Left renal cortex interstitium (tissue), 4 donors: ENCODE measurements at regions not wholly inside any gene's neighbourhood (a gene's known extent, or its start where the extent isn't known, plus 50 kb on each side); places are given as distances from the start of the nearest gene placed in this dataset.

Source experiments
- DNase-seq, 4 donors: peaks; one replicate each; pipeline ENCODE4 v3.0.0-alpha.2; 2013; ENCODE audit warnings: low read depth in 4 of 4, low spot score in 2 of 4, missing footprints in 1 of 4

DNA sequence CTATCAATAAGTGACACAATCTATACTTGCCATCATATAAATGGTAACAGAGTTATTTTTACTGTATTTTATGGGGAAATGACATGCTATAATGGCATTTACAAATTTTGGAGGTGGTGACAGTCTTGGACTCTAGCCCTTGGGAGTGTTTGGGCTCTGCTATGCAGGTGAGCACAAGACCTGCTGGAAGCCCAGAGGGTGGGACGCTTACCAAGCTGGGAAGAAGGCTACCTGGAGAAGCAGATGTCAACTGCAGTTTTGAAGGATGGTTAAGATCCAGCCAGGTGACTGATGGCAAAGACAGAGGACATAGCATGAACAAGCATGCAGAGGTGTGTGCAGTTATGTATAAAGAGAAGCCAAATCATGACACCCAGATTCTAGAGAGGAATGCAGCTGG, 346.9 kb downstream of the MYCN start:
- no peak for DNase-seq

GRCh38 chr2:16285813-16286510, 345.6 kb downstream of the MYCN start:
- DNase-seq: no peak

GRCh38 chr2:16284941-16285625, 344.7 kb downstream of the MYCN start:
- no peak for DNase-seq

GRCh38 chr2:16283071-16283850, 342.9 kb downstream of the MYCN start:
- DNase-seq: no peak

GRCh38 chr2:16282511-16282910, 342.2 kb downstream of the MYCN start:
- DNase-seq: no peak

- DNase-seq: peak; percentile 28 to 54 (median 39)
These were observed 341.3 kb downstream of the MYCN start for GRCh38 chr2:16281451-16282335.

DNA sequence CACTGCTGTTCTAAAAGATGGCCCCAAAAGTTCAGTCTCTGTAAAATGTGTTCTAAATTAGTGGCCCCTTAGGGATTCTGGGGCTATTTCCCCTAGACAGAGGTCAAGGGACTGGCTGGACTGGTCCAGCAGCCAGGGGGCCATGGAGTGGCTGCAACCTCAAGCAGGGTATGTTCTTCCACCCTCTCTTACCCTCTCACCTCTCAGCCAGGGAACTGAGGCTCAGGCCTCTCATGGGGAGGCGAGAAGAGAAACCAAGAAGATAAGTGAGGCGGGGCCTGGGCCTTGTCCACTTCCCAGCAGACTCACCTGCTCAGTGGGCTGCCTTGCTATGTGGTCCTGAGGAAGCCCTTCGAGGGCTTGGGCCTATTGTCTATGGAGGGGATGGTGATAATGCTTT, 339.7 kb downstream of the MYCN start:
- no peak for DNase-seq

DNA sequence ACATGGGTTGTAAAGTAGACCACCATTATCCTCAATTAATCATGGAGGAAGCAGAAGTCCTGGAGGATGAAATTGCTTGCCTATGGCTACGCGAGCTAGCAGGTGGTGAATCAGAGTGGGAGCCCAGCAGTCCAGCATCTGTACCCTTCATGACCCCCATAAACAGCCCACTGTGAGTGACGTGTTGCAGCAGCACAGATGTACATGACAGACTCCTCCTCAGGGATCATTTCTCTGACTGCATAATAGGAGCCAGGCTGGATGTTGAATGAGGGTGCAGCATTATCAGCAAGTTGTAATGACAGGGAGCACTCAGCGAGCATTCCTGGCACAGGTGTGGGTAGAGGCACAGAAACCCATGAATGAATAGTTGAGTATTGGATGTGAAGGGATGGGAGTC, 339.3 kb downstream of the MYCN start:
- DNase-seq: no peak

- no peak for DNase-seq
These were observed 338.8 kb downstream of the MYCN start for GRCh38 chr2:16279201-16279570.

- no peak for DNase-seq
These were observed 338.3 kb downstream of the MYCN start for GRCh38 chr2:16278421-16279200.

- DNase-seq: no peak
These were observed 336.8 kb downstream of the MYCN start for GRCh38 chr2:16277117-16277516.

GRCh38 chr2:16275661-16276060, 335.3 kb downstream of the MYCN start:
- no peak for DNase-seq

- no peak for DNase-seq
These were observed 334.8 kb downstream of the MYCN start for GRCh38 chr2:16275131-16275530.

DNA sequence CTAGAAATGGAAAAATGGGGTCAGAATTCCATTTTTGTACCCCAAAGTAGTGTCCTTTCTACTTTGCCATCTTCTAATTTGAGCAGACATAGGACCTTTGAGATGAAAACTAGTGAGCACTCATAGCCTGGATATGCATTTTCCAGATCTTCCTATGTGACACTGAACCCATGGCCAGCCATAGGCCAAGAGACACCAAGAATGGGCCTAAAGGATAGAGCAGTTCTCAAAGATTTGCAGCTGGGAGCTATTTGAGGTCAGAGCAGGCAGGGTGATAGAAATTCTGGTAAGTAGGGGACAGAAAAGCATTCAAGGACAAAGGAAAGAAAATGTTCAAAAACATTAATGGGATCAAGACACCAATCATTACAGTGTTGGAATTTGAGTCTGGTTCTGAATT, 332.8 kb downstream of the MYCN start:
- DNase-seq: no peak

GRCh38 chr2:16272038-16272788, 331.9 kb downstream of the MYCN start:
- DNase-seq: no peak

GRCh38 chr2:16271231-16271896, 331.0 kb downstream of the MYCN start:
- no peak for DNase-seq

DNA sequence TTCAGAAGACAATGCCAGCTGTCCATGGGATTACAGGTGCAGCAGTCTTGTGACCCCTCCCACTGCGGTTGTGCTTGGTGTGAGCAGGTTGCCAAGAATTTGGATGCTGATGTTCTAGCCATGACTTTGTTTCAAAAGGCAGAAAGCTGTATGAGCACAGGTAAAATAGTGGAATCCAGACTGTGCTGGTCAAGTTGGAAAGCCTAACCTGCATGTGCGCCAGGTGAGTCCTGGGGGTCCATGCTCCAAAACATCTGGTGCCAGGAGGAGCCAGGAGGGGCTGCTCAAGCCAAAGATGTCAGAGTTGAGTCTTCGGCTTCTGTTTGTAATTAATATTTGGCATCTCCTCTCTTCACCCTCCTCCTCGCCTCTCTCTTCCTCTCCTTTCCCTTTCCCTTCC, 330.1 kb downstream of the MYCN start:
- no peak for DNase-seq

DNA sequence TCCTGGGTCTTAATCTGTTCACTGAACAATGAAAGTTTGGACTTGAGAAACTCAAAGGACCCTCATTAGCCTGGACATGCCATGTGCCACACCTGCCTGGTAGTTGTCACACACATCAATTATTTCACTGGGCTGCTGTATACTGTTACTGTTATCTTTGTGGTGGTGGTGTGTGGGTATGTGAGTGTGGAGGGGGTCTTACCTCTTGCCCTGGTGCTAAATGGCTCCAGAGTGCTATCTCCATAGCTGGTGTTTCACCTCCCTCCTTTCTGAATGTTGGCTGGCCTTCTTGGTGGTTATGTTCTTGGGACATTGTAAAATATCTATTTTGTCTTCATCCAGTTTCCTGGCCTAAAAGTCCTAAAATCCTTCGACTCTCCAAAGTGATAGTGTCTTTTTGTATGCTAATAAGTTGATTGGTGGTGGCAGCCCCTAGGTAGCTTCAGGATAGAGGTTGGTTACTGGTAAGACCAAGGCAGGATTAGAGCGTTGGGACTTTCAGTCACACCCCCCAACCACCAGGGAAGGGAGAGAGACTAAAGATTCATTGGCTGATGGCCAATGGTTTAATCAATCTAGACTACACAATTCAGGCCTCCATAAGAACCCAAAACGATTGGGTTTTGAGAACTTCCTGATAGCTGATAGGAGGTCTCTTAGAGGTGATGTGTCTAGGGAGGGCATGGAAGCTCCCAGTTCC, 328.1 kb downstream of the MYCN start:
- no peak for DNase-seq
